LNCaP clone FGC (cell line): ENCODE measurements at regions not wholly inside any gene's neighbourhood (a gene's known extent, or its start where the extent isn't known, plus 50 kb on each side); places are given as distances from the start of the nearest gene placed in this dataset.

ENCODE experiments used
- DNase-seq: peaks from one replicate; pipeline ENCODE4 v3.0.0-alpha.2; 2011; ENCODE audit warnings: low read depth
- H3K4me3 ChIP-seq: 2 replicates; pipeline ENCODE4 v1.5.1; 2011; ENCODE audit warnings: mild to moderate bottlenecking, low read depth, low read length, control low read depth
- TF ChIP-seq, protein P1 (sequence below): IDR thresholded peaks from 2 replicates; pipeline ENCODE4 v1.5.1; 2012; ENCODE audit warnings: mild to moderate bottlenecking; ENCODE audit not compliant: control insufficient read depth, insufficient read depth; ENCODE audit errors: extremely low read depth

DNA sequence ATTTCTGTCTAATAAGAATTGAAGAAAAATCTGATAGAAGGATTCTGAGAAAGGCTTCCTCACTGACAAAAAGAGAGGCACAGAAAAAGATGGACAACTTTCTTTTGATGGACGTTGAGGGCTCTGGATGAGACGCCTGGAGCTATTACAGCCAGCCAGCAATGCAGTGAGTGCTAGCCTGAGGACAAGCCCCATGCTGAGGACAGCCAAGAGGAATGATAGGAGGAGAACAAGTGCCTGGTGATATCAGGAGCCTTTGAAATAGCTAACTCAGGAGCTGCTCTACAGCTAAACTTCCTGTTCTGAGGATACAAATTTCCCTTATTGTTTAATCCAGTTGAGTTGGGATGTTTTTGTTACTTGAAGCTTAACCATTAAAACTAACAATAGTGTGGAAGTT lies 212.3 kb downstream of the COG6 start:
- no peak for DNase-seq
- H3K4me3 ChIP-seq: no peak overlapping the region
- TF ChIP-seq, protein P1, sequence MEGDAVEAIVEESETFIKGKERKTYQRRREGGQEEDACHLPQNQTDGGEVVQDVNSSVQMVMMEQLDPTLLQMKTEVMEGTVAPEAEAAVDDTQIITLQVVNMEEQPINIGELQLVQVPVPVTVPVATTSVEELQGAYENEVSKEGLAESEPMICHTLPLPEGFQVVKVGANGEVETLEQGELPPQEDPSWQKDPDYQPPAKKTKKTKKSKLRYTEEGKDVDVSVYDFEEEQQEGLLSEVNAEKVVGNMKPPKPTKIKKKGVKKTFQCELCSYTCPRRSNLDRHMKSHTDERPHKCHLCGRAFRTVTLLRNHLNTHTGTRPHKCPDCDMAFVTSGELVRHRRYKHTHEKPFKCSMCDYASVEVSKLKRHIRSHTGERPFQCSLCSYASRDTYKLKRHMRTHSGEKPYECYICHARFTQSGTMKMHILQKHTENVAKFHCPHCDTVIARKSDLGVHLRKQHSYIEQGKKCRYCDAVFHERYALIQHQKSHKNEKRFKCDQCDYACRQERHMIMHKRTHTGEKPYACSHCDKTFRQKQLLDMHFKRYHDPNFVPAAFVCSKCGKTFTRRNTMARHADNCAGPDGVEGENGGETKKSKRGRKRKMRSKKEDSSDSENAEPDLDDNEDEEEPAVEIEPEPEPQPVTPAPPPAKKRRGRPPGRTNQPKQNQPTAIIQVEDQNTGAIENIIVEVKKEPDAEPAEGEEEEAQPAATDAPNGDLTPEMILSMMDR: no peak

DNA sequence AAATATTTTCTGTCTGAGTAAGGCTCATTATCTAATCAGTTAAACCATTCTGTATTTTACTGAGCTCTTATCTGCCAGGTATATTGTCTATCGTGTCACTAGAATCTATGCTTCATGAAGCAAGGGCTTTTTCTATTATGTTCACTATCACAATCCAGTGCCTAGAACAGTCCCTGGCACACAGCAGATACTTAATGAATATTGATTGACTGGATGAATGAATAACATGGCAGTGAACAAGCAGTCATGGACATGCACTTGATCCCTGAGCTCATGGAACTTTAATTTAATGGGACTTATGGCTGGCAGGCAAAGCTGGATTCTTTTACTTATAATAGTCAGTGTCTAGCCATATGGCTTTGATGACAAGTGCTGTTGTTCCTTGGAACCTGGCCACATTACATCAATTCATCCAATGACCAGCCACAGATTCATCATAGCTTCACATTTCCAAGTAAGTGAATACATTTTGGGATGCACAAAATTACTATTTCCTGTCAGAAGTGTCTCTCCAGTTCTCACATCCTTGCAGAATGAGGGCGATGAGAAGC lies 214.8 kb downstream of the COG6 start:
- DNase-seq: no peak
- TF ChIP-seq, protein P1: no peak
- no peak overlapping the region for H3K4me3 ChIP-seq

DNA sequence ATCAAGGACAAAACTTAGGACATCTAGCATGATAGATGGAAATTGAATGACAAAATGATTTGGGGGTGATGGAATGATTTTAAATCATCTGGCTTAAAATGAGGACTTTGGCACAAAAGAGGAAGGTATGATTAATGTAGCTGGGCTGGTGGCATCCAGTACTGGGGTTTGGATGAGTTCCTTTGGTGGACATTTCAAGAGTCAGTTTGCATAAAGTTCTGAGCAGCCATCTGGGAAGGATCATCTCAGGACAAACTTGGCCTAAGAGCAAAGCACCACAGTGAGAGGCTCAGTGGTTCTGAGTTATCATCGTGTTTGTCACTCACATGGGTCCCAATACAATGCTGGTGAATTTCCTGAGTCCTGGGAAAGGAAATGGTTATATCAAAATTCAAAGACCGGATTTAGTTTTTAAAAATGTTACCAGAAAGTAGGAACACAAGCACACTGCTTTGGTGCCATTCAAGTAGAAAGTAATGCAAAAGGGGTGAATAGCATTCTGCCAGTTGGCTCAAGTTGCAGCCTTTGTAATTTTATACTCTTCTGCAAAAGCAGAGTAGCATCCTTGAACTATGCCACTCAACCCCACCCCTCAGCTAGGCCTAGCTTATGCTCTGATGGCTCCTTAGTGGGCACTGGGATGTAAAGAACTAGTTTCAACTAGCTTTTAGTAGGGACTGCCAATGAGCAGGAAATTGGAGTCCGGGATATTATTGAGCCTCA lies 219.0 kb downstream of the COG6 start:
- DNase-seq: no peak
- no peak overlapping the region for H3K4me3 ChIP-seq
- TF ChIP-seq, protein P1: no peak

DNA sequence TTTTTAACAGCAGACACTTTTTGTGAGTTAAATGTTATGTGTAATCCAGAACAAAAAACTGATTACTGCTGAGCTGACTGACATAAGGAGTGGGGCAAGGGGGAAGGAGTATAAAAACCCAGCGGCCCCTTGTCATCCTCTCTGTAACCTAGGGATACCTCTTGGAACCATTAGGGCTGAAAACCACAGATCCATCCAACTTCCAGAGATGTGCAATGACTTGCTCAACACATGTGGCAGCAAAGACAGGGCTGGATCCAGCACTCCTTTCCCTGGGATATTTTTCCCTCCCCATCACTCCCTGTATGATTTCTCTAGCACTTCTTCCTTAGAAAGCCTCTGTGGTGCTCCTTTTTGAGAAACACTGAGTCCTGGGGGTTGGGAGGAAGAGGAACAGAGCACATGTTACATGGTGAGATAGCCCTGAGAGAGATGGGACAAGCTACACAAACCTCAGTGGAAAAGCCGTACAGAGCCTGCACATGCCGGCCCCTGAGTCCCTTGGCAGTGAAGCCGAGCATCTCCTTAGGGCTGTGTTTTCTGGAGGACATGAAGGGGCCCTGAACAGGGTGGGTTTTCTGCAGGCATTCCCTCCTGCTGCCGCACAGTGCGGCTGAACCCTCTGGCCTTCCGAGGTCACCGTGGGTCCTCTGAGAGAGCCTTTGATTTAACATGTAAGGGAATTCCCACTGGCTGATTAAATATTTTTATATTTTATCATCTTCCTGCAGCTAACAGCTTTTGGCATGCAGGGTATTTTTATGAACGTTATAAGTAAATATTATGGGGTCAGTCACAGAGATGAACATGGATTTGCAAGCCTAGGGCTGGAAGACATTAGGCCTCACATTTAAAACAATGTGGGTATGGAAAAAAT lies 219.9 kb downstream of the COG6 start:
- DNase-seq: no peak
- no peak overlapping the region for H3K4me3 ChIP-seq
- TF ChIP-seq, protein P1: no peak

DNA sequence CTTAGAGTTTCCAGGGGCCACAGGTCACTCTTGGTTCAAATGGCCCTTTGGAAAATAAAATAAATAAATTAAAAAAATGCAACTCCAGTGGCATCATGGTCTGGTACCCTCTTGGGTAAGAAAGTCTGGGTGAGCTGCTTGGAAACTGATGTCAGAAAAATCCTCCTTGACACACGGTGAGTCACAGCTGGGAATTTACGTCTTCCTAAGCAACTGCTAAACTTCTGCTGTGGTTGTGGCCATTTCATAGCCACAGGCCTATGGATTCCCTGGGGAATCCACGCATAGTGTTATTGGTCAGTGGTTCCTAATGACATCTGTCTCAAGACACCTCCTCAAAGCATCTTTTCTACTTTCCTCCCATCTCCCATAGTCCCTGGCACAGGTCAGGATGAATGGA lies 220.8 kb downstream of the COG6 start:
- TF ChIP-seq, protein P1: no peak
- no peak overlapping the region for H3K4me3 ChIP-seq
- DNase-seq: no peak

DNA sequence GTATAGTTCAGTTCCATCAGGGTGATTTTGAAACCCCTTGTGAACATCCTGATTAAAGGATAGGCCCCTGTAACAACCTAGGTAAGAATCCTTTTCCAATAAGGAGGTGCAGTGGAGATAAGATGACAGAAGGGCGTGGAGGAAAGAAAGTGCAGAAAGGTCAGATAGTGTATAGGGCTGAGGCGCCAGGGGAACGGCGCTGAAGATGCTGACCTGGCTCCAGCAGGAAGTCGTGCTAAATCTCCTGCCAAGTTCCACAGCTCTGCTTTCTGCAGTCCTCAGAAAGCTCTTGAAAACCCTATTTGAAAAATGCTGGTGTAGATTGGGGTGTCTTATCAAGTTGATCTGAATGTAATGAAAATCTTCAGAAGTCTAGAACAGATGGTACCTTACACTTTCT lies 221.7 kb downstream of the COG6 start:
- no peak overlapping the region for H3K4me3 ChIP-seq
- TF ChIP-seq, protein P1: no peak
- no peak for DNase-seq
